HUES64 (cell line): ENCODE measurements at regions not wholly inside any gene's neighbourhood (a gene's known extent, or its start where the extent isn't known, plus 50 kb on each side); places are given as distances from the start of the nearest gene placed in this dataset.

Experiments
- H3K27ac ChIP-seq: 2 replicates; pipeline ENCODE4 v1.7.0; 2013; ENCODE audit warnings: low read depth, low read length, inconsistent platforms
- H3K27me3 ChIP-seq: 2 replicates; pipeline ENCODE4 v1.6.1; 2013; ENCODE audit warnings: mild to moderate bottlenecking, low read length; ENCODE audit not compliant: insufficient read depth
- H3K36me3 ChIP-seq: 2 replicates; pipeline ENCODE4 v1.6.1; 2013; ENCODE audit warnings: mild to moderate bottlenecking, low read length; ENCODE audit not compliant: insufficient read depth
- H3K4me1 ChIP-seq: 2 replicates; pipeline ENCODE4 v1.6.1; 2013; ENCODE audit warnings: mild to moderate bottlenecking, low read length, moderate library complexity; ENCODE audit not compliant: insufficient read depth
- H3K4me3 ChIP-seq: 2 replicates; pipeline ENCODE4 v1.5.1; 2013; ENCODE audit warnings: mild to moderate bottlenecking, low read length, moderate library complexity
- H3K9ac ChIP-seq: 2 replicates; pipeline ENCODE4 v1.6.1; 2013; ENCODE audit warnings: mild to moderate bottlenecking, low read depth, low read length
- H3K9me3 ChIP-seq: 2 replicates; pipeline ENCODE4 v1.6.1; 2013; ENCODE audit warnings: low read depth, low read length; ENCODE audit not compliant: insufficient read depth
- WGBS: fragments of 150-250, 120-280 bp; methylation state at CpG from one replicate; pipeline ENCODE4 v1.1.7; 2013; ENCODE audit warnings: missing lambda C conversion rate; 5-methylcytosine and 5-hydroxymethylcytosine counted together

DNA sequence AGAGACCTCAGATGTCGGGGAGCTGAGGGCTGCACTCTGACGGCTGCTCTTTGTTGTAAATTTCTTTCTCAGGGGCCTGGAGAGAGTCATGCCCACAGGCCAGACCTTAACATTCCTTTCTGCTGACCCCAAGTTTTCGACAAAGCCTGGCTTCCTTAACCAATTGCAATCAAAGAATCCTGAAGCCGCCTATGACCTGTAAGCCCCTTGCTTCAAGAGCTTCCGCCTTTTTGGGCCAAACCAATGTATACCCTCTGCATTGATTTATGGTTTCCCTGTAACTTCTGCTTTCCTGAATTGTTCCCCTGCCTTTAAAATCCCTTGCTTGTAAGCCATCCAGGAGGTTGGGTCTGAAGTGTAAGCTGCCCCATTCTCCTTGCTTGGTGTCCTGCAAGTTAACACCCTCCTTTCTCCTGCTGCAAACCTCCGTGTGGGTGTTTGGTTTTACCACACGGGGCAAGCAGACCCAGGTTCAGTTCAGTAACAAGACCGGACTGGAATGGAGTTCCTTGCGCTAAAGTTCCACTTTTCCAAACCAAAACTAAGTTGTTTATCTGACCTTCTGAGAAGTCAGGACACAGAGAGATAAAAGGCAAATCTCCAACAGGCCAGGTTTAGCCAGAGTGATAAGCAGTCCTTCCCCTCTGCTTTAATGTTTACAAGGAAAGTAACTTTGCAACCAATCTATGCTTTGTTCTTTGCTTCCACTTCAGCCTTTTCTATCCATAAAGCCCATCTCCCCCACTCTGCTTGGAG is 141.6 kb downstream of the KCNJ12 start:
- Histone ChIP-seq H3K27me3 (peaks cover 2% of the 10 kb centered on the region), H3K9me3 (no peaks in the 10 kb centered on the region), H3K9ac (no peak overlapping the region), H3K36me3 (no peaks in the 10 kb centered on the region), H3K4me1 (no peaks in the 10 kb centered on the region), H3K4me3 (no peak overlapping the region), H3K27ac (no peak overlapping the region)
- 73% methylated on average over 9 of the region's 9 CpGs for WGBS

DNA sequence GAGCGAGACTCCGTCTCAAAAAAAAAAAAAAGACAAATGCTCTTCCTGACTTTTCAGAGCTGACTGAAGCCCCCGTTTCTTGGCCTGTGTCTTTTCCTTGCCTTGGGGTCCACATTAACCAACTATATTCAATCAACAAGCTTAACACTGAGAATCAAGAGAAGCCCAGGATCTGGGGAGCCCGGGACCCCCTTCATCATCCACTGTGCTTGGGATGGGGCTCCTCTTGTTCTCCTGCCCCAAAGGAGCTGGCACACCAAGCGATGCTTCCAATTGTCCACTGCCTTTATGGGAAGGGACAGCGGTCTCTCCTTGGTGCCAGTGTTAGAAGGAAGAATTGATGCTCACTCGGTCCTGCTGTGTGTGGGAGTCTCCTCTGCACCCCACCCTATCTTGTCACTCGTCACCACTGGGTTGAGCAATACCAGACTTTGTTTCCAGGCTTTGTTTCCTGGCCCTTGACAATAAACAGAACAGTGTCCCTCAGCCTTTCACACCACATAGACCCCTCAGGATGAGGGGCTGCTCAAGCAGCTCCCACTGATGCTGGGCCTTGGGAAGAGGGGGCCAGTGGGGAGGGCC is 146.7 kb downstream of the KCNJ12 start:
- Histone ChIP-seq H3K9me3 (no peaks in the 10 kb centered on the region), H3K27me3 (no peaks in the 10 kb centered on the region), H3K9ac (no peak overlapping the region), H3K4me3 (no peak overlapping the region), H3K4me1 (no peaks in the 10 kb centered on the region), H3K27ac (no peak overlapping the region), H3K36me3 (no peaks in the 10 kb centered on the region)
- WGBS = 93% methylated on average over 8 of the region's 8 CpGs

DNA sequence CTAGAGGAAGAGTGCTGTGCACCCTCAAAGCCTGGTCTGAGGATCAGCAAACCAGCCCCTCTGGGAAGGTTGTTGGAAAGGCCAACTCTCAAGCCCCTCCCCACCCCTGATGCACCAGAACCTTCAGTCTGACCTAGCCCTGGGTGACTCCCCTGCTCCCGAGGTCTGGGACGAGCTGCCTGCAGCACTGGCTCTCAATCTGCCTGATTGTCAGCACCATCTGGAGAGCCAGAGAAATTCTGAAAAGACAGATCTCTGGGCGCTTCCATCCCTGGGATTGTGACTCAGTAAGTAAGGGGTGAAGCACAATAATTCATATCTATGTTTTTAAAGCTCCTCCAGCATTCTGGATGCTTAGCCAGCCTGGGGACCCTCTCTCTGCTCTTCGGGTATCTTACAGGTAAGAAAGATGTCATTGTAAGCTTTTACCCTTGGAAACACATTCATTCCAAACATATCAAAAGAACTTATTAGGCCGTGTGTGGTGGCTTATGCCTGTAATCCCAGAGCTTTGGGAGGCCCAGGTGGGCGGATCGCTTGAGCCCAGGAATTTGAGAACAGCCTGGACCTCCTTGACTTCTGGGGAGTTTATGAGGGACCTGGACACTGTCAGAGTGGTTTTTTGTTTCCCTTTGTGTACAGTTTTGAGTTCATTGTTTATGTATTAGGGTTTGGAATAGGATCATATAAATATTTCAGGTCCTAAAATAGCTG is 147.5 kb downstream of the KCNJ12 start:
- no peak overlapping the region for H3K4me3 ChIP-seq

DNA sequence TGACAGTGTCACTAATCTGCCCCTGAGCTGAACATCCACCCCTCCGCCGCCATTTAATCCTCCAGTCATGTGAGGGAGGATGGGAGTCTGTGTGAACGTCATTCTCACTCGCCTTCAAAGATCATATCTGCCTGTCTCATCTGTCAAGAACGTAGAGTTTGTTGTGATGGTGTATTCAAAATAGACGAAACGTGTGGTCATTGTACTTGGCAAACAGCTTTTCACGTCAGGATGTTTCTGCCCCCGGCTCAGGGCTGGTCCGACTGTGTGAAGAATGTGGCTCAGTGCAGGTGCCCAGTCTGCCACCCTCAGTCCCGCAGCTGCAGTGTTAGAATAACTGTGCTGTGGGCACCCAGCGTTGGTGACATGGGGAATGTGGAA is 148.0 kb downstream of the KCNJ12 start:
- Histone ChIP-seq H3K4me1 (no peaks in the 10 kb centered on the region), H3K4me3 (no peak overlapping the region), H3K9me3 (no peaks in the 10 kb centered on the region), H3K27me3 (no peaks in the 10 kb centered on the region), H3K27ac (no peak overlapping the region), H3K36me3 (no peaks in the 10 kb centered on the region), H3K9ac (no peak overlapping the region)
- WGBS = 88% methylated on average over 11 of the region's 12 CpGs

More for the DNA sequence above, 147.5 kb downstream of the KCNJ12 start:
- Histone ChIP-seq H3K9me3 (no peaks in the 10 kb centered on the region), H3K27me3 (no peaks in the 10 kb centered on the region), H3K9ac (no peak overlapping the region), H3K27ac (no peak overlapping the region), H3K36me3 (no peaks in the 10 kb centered on the region), H3K4me1 (no peaks in the 10 kb centered on the region)
- 87% methylated on average over 7 of the region's 7 CpGs for WGBS

DNA sequence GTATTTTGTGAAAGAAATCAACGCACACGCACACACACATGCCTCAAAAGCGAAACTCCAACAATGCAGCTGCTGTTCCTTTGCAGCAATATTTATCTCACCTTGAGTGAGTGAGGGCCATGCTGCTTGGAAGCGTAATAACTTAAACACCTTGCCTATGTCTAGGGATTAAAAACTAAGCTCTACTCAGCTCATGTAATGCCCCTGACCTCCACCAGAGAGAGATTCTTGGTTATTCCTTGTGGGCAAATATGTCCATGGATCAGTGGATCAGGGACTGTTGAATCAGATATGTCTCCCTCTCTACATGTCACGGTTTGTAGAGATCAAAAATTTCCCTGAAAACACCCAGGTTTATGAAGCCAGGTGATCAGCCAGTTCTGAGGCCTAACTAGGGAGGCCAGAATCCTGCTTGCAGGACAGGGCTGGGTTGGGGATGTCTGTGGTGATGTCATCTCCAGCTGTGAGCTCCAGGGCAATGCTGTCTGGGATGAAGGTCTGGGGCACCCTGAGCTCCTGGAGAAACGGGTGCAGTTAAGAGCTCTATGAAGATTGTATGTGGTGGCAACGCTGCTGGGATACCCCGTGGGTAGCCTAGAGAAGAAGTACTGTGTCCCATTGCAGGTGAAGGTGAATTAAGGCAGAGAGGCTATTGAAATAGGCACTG is 149.4 kb downstream of the KCNJ12 start:
- H3K4me3 ChIP-seq = no peak overlapping the region
- H3K27ac ChIP-seq = no peak overlapping the region
- no peaks in the 10 kb centered on the region for H3K36me3 ChIP-seq
- no peaks in the 10 kb centered on the region for H3K27me3 ChIP-seq
- no peaks in the 10 kb centered on the region for H3K9me3 ChIP-seq
- 95% methylated on average over 8 of the region's 8 CpGs for WGBS
- no peaks in the 10 kb centered on the region for H3K4me1 ChIP-seq
- no peak overlapping the region for H3K9ac ChIP-seq

DNA sequence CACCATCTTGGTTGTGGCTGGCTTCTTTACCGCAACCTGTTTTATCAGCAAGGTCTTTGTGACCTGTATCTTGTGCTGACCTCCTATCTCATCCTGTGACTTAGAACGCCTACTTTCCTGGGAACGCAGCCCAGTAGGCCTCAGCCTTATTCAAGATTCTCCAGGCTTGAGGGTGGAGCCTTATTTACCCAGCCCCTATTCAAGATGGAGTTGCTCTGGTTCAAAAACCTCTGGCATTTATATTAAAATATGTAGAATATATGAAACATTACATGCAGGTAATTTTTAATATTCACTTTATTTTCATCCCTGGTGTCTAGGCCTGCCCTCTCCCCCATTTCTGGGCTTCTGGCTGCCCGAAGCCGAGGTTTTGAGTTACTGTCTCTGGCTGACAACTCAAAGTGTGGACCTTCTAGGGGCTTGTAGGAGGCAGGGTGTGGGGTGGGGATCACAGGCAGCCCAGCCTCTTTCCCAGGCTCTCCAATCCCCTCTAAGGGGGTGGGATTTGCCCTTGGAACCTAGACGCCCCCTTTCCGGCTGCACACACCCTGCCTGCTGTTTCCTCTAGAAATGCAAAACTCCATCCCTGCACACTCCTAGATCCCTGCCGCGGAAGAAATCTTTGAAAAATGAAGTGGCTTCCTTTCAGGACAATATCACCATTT is 152.0 kb downstream of the KCNJ12 start:
- Histone ChIP-seq H3K4me1 (no peaks in the 10 kb centered on the region), H3K27me3 (no peaks in the 10 kb centered on the region), H3K9ac (no peak overlapping the region), H3K4me3 (no peak overlapping the region), H3K9me3 (no peaks in the 10 kb centered on the region), H3K36me3 (no peaks in the 10 kb centered on the region), H3K27ac (no peak overlapping the region)
- WGBS = 90% methylated on average over 9 of the region's 9 CpGs

DNA sequence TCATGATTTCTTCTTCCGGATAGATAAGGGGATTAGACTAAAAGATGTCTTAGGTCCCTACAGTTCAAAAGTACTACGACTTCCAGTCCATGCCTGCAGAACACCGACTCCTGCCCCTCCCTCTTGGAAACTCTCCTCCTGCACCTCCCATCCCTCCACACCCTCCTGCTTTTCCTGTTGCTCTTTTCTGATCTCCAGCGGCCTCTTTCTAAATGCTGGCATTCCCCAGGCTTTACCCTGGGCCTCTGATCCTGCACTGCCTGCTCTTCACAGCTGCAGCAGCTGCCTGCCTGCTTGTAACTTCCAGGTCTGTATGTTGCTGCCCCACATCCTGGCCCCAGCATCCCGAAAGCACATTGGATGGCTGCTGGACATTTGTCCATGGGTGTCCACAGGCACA is 154.2 kb downstream of the KCNJ12 start:
- Histone ChIP-seq H3K9ac (no peak overlapping the region), H3K4me1 (no peaks in the 10 kb centered on the region), H3K27ac (no peak overlapping the region), H3K4me3 (no peak overlapping the region), H3K9me3 (no peaks in the 10 kb centered on the region), H3K27me3 (no peaks in the 10 kb centered on the region), H3K36me3 (peaks cover 12% of the 10 kb centered on the region; the same call in 1 of the 2 replicates)
- 79% methylated on average over 5 of the region's 5 CpGs for WGBS

DNA sequence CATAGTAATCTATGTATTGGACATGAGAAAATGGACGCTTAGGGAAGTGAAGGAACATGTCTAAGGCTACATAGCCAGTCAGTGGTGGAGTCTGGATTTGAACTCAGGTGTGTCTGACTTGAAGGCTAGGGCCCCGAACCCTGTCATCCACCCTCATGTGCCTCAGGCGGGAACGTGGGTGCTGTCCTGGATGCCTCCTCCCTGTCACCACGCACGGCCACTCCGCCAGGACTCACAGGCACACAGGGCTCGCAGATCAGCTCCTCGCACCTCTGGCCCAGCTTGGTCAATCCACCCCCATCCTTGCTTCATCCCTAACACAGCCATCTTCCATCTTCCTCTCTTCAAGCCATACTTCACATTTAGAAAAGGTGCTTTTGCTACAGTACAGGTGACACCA is 154.7 kb downstream of the KCNJ12 start:
- Histone ChIP-seq H3K9ac (no peak overlapping the region), H3K9me3 (no peaks in the 10 kb centered on the region), H3K4me1 (no peaks in the 10 kb centered on the region), H3K27me3 (no peaks in the 10 kb centered on the region), H3K27ac (no peak overlapping the region), H3K4me3 (no peak overlapping the region), H3K36me3 (peaks cover 12% of the 10 kb centered on the region; the same call in 1 of the 2 replicates)
- 92% methylated on average over 9 of the region's 9 CpGs for WGBS

DNA sequence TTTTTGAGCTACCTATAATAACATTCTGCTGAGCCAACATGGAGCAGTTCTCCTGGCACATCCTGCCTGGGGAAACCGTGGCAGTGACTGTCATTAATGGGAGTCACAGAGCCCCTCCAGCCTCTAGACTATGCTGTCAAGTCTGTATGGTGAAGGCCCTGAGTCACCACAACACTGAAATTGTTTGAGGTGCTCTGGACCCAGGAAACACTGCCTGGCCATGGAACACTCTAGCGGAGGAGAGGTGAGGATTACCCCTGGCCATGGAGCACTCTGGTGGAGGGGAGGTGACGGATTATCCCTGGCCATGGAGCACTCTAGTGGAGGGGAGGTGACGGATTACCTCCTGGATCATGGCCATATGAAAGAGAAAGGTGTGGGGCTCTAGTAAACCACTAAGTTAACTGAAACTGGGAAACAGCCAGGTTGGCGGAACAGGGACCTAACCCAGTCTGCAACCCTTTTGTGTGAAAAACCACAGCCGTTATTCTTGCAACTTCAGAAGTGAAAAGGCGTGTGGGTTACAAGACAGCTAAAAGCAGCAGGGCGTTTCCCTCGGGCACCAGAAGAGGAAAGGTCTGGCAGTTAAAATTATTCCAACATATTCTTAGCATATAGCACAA is 156.7 kb downstream of the KCNJ12 start:
- H3K27ac ChIP-seq = no peak overlapping the region
- H3K4me3 ChIP-seq = no peak overlapping the region
- 85% methylated on average over 9 of the region's 9 CpGs for WGBS
- H3K36me3 ChIP-seq = peaks cover 12% of the 10 kb centered on the region; the same call in 1 of the 2 replicates
- no peaks in the 10 kb centered on the region for H3K27me3 ChIP-seq
- H3K9me3 ChIP-seq = peaks cover 7% of the 10 kb centered on the region
- H3K9ac ChIP-seq = no peak overlapping the region
- H3K4me1 ChIP-seq = no peaks in the 10 kb centered on the region

DNA sequence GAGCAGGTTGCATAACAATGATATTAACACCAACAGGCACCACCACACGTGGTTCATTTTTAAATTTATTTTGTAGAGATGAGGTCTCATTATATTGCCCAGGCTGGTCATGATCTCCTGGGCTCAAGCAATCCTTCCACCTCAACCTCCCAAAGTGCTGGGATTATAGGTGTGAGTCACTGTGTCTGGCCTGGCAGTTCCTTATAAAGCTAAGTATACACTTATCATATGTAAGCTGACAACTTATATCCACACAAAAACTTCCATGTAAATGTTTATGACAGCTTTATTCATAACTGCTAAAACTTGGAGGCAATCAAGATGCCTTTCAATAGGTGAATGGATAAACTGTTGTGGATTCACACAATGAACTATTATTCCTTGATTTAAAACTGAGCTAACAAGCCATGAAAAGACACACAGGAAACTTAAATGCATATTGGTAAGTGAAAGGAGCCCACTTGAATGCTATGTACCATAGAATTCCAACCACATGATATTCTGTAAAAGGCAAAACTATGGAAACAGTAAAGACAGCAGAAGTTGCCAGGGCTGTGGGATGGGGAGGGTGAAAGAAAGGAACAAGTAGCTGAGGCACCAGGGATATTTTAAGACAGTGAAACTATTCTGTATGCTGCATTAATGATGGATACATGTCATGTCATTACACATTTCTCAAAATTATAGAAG is 156.5 kb upstream of the KCNJ18 start:
- H3K4me3 ChIP-seq = no peak overlapping the region
- no peak overlapping the region for H3K27ac ChIP-seq
- H3K27me3 ChIP-seq = no peaks in the 10 kb centered on the region
- peaks cover 24% of the 10 kb centered on the region for H3K9me3 ChIP-seq
- WGBS = no CpG with 5 or more reads among the region's 1 CpG
- peaks cover 12% of the 10 kb centered on the region; the same call in 1 of the 2 replicates for H3K36me3 ChIP-seq
- no peak overlapping the region for H3K9ac ChIP-seq
- no peaks in the 10 kb centered on the region; the same call in 1 of the 2 replicates for H3K4me1 ChIP-seq
